HTR-8/SVneo (cell line): ENCODE measurements at regions not wholly inside any gene's neighbourhood (a gene's known extent, or its start where the extent isn't known, plus 50 kb on each side); places are given as distances from the start of the nearest gene placed in this dataset.
A peak's percentile ranks its signal among the peaks of the same experiment; 100 is the strongest.
"Not testable (repeated sequence)": the region's sequence is repeated elsewhere in the genome, so short reads cannot be mapped to it uniquely, and the experiment has no call there.

Experiments
- DNase-seq: peaks from one replicate; pipeline ENCODE4 v3.0.0; 2011; ENCODE audit warnings: low spot score, mixed read lengths; ENCODE audit not compliant: insufficient read length
- FAIRE-seq: peaks from 2 replicates; lab custom pipeline; 2011; peaks lifted over from hg19 to GRCh38; lab: Jason Lieb, UNC

- FAIRE-seq, result not testable (repeated sequence)
Measured at GRCh38 chr3:195999176-195999575, 82.7 kb downstream of the TFRC start.

GRCh38 chr3:195996314-195996713 is 85.6 kb downstream of the TFRC start:
- FAIRE-seq, DNase-seq: not testable (repeated sequence)

More at GRCh38 chr3:195999176-195999575, 82.7 kb downstream of the TFRC start:
- not testable (repeated sequence) for DNase-seq

- FAIRE-seq, DNase-seq: not testable (repeated sequence)
Measured at GRCh38 chr3:195994343-195994742, 86.0 kb upstream of the TNK2 start.

GRCh38 chr3:195993671-195994070 is 85.3 kb upstream of the TNK2 start:
- not testable (repeated sequence) for DNase-seq, FAIRE-seq

GRCh38 chr3:195992956-195993595 is 84.7 kb upstream of the TNK2 start:
- not testable (repeated sequence) for FAIRE-seq, DNase-seq

GRCh38 chr3:195991986-195992385 is 83.6 kb upstream of the TNK2 start:
- not testable (repeated sequence) for DNase-seq, FAIRE-seq

GRCh38 chr3:195991243-195991642 is 82.9 kb upstream of the TNK2 start:
- FAIRE-seq, DNase-seq: not testable (repeated sequence)

- DNase-seq, FAIRE-seq: not testable (repeated sequence)
Measured at GRCh38 chr3:195990841-195991174, 82.5 kb upstream of the TNK2 start.

GRCh38 chr3:195989921-195990840 is 81.8 kb upstream of the TNK2 start:
- FAIRE-seq, result not testable (repeated sequence)
- peak; percentile 89 for DNase-seq

- DNase-seq, FAIRE-seq: not testable (repeated sequence)
Measured at GRCh38 chr3:195989197-195989920, 81.0 kb upstream of the TNK2 start.

GRCh38 chr3:195988764-195989163 is 80.4 kb upstream of the TNK2 start:
- DNase-seq, FAIRE-seq: not testable (repeated sequence)

GRCh38 chr3:195987001-195987400 is 78.7 kb upstream of the TNK2 start:
- not testable (repeated sequence) for FAIRE-seq, DNase-seq

GRCh38 chr3:195986576-195986975 is 78.2 kb upstream of the TNK2 start:
- not testable (repeated sequence) for FAIRE-seq, DNase-seq

GRCh38 chr3:195985348-195985920 is 77.1 kb upstream of the TNK2 start:
- not testable (repeated sequence) for FAIRE-seq, DNase-seq

GRCh38 chr3:195984392-195985030 is 76.2 kb upstream of the TNK2 start:
- not testable (repeated sequence) for FAIRE-seq, DNase-seq

- FAIRE-seq, DNase-seq: not testable (repeated sequence)
Measured at GRCh38 chr3:195983880-195984279, 75.5 kb upstream of the TNK2 start.

GRCh38 chr3:195982754-195983153 is 74.4 kb upstream of the TNK2 start:
- FAIRE-seq, DNase-seq: not testable (repeated sequence)

GRCh38 chr3:195981778-195982177 is 73.4 kb upstream of the TNK2 start:
- FAIRE-seq, result not testable (repeated sequence)

GRCh38 chr3:195979877-195980276 is 71.5 kb upstream of the TNK2 start:
- DNase-seq, FAIRE-seq: not testable (repeated sequence)

More at GRCh38 chr3:195981778-195982177, 73.4 kb upstream of the TNK2 start:
- DNase-seq, result not testable (repeated sequence)
